Lower leg skin (tissue), 4 donors: ENCODE measurements at regions not wholly inside any gene's neighbourhood (a gene's known extent, or its start where the extent isn't known, plus 50 kb on each side); places are given as distances from the start of the nearest gene placed in this dataset.

Source experiments
- DNase-seq, 2 donors: peaks; one replicate each; pipeline ENCODE4 v3.0.0-alpha.2; 2019; ENCODE audit warnings: low spot score in 2 of 2
- H3K4me3 ChIP-seq: fragments of 200-600 bp; sonication (generic); 2 replicates; pipeline ENCODE4 v1.5.1; 2017; ENCODE audit warnings: mild to moderate bottlenecking, low read depth; ENCODE audit not compliant: poor library complexity, severe bottlenecking
- POLR2A ChIP-seq, 2 donors: fragments of 450-650 bp; IDR thresholded peaks; one replicate each; pipeline ENCODE4 v1.6.1; 2016 to 2017; ENCODE audit warnings: antibody characterized with exemption in 2 of 2, mild to moderate bottlenecking in 1 of 2, moderate library complexity in 1 of 2
- WGBS, 2 donors: methylation state at CpG; one replicate each; pipeline ENCODE4 v1.1.5; 2018; 5-methylcytosine and 5-hydroxymethylcytosine counted together
- intact Hi-C: fragments of 100-400 bp; cut with DNase I; formaldehyde crosslinking; loops from one replicate; pipeline ENCODE4 v1.15.0; 2023; ENCODE audit warnings: low total_unique reads
- TF ChIP-seq, protein P1 (sequence below), 3 donors: fragments of 450-650 bp; IDR thresholded peaks; one replicate each; pipeline ENCODE4 v1.5.1; 2016; ENCODE audit warnings: antibody characterized with exemption in 3 of 3, mild to moderate bottlenecking in 3 of 3, moderate library complexity in 2 of 3

DNA sequence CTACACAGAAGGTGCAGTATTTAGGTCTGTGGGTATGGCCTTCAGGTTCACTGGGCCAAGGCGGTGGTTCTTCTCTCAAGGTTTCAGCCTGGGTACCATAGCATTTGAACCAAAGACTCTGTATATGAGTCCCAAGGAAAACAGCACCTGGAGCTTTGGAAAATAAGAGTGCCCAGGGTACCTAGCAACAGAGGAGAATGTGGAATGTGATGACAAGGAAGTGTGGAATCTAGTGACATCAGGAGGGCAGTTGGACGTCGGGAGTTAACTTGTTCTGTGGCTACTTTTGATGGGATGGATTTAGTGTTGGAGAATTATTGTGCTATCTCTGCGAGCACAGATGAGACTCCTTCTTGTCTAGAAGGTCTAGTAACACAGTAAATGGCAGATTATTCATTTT is 201.2 kb downstream of the NOL4 start:
- no peak overlapping the region for H3K4me3 ChIP-seq
- no peak for DNase-seq
- TF ChIP-seq, protein P1, sequence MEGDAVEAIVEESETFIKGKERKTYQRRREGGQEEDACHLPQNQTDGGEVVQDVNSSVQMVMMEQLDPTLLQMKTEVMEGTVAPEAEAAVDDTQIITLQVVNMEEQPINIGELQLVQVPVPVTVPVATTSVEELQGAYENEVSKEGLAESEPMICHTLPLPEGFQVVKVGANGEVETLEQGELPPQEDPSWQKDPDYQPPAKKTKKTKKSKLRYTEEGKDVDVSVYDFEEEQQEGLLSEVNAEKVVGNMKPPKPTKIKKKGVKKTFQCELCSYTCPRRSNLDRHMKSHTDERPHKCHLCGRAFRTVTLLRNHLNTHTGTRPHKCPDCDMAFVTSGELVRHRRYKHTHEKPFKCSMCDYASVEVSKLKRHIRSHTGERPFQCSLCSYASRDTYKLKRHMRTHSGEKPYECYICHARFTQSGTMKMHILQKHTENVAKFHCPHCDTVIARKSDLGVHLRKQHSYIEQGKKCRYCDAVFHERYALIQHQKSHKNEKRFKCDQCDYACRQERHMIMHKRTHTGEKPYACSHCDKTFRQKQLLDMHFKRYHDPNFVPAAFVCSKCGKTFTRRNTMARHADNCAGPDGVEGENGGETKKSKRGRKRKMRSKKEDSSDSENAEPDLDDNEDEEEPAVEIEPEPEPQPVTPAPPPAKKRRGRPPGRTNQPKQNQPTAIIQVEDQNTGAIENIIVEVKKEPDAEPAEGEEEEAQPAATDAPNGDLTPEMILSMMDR (IDR thresholded peaks at IDR 0.05) = no peak
- no peak for TF ChIP-seq POLR2A (IDR thresholded peaks at IDR 0.05)
- WGBS, 2 donors = 70 to 71% methylated on average over 4 of the region's 4 CpGs
- intact Hi-C loops = no loop called here

DNA sequence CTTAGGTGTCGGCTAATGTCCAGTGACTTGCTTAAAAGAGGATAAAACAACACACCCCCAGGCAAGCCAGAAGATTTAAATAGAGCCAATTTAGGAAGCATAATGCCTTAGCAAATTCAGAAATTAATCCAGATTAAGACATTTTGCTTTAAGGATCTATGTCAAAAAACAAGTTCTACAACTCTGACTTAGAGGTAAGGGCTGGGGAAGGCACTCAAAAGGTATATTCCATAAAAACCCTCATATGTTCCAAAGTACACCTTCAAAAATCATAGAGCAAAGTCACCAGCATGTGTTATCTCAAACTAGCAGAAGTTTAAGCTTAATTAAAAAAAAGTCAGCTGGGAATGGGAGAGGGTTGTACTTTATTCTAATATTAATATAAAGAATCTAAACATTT is 206.4 kb downstream of the NOL4 start:
- no peak overlapping the region for H3K4me3 ChIP-seq
- intact Hi-C loops = no loop called here
- 43 to 59% methylated on average over 1 of the region's 1 CpG for WGBS, 2 donors
- DNase-seq = no peak
- TF ChIP-seq POLR2A (IDR thresholded peaks at IDR 0.05) = no peak
- TF ChIP-seq, protein P1 (IDR thresholded peaks at IDR 0.05) = no peak

DNA sequence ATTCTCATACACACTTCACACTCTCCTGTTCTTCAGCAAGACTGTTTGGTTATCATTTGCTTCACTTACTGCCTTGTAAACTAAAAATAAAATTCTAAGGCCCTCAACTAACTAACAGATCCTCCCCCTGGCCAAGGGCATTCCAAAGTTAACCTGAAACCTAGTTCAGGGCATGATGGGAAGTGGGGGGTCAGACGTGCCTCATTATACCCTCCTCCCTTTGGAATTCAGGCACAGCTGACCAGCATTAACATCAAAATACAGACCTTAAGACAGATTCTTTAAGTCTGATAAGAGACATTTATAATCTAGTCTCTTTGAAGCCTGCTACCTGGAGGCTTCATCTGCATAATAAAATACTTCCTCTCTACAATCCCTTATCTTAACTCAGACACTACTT is 221.0 kb downstream of the NOL4 start:
- WGBS, 2 donors = 16 to 21% methylated on average over 1 of the region's 1 CpG
- TF ChIP-seq, protein P1 (IDR thresholded peaks at IDR 0.05) = no peak
- no peak for TF ChIP-seq POLR2A (IDR thresholded peaks at IDR 0.05)
- intact Hi-C loops = no loop called here

GRCh38 chr18:34002130-34002529 is 222.6 kb downstream of the NOL4 start:
- no peak overlapping the region for H3K4me3 ChIP-seq
- WGBS, 2 donors = 53 to 69% methylated on average over 1 of the region's 1 CpG
- DNase-seq = no peak
- TF ChIP-seq, protein P1 (IDR thresholded peaks at IDR 0.05) = no peak
- no peak for TF ChIP-seq POLR2A (IDR thresholded peaks at IDR 0.05)
- intact Hi-C loops = no loop called here

More for the DNA sequence above, 221.0 kb downstream of the NOL4 start:
- no peak overlapping the region for H3K4me3 ChIP-seq
- no peak for DNase-seq

DNA sequence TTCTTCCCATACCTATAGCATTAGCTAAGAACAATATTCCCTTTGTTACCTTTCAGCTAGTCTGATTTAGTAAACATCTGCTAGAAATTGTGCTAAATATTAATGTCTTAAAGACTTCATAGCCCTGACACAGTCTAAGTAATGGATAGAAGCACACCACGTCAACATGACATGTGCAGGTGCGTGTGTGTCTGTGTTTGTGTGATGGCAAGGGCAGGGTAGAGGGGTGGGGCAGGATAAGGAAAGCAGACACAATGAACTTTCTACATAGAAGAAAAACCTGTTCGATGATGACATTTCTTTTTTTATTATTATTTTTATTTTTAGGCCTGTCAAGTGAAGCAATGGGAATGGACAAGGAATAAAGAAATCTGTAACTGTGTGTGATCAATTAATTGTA is 223.3 kb downstream of the NOL4 start:
- 75 to 85% methylated on average over 3 of the region's 3 CpGs for WGBS, 2 donors

GRCh38 chr18:33987206-33987605 is 237.5 kb downstream of the NOL4 start:
- no peak for DNase-seq
- H3K4me3 ChIP-seq = no peak overlapping the region
- intact Hi-C loops = no loop called here
- TF ChIP-seq, protein P1 (IDR thresholded peaks at IDR 0.05) = no peak
- no peak for TF ChIP-seq POLR2A (IDR thresholded peaks at IDR 0.05)
- 62 to 70% methylated on average over 3 of the region's 3 CpGs for WGBS, 2 donors

More for the DNA sequence above, 223.3 kb downstream of the NOL4 start:
- no peak overlapping the region for H3K4me3 ChIP-seq
- intact Hi-C loops = no loop called here
- no peak for DNase-seq
- TF ChIP-seq POLR2A (IDR thresholded peaks at IDR 0.05) = no peak
- TF ChIP-seq, protein P1 (IDR thresholded peaks at IDR 0.05) = no peak
